ENCODE measurements at regions not wholly inside any gene's neighbourhood (a gene's known extent, or its start where the extent isn't known, plus 50 kb on each side); places are given as distances from the start of the nearest gene placed in this dataset.

DNA sequence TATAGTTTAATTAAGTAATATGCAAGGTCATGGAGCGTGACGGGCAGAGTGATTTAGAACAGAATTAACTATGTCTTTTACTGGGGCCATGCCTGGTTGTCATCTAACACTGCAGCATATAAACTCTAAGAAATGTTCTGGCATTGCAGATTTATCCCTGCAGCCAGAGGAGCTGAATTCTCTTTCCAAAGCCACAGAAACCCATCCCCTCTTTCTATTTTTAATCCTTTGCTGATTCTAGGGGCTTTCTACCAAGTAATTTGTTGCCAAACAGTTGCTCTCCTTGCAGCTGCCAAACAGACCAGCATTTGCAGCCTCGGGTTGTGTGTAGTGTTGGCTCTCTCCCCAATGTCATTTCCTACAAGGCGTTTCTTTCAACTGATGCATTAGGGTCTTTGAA lies 243.2 kb upstream of the MON1B start:
- Histone ChIP-seq H3K36me3 (ENCODE audit: insufficient read depth, low read length) (no peaks in the 10 kb centered on the region), H3K9me2 (ENCODE audit: low read depth, low read length) (no peaks in the 10 kb centered on the region), H3K4me2 (ENCODE audit: low read length) (no peak overlapping the region), H3F3A (ENCODE audit: insufficient read depth, low read length) (no peaks in the 10 kb centered on the region), H3K79me2 (ENCODE audit: insufficient read depth, low read length) (no peaks in the 10 kb centered on the region), H3K4me3 (ENCODE audit: low read depth, low read length, poor library complexity, severe bottlenecking) (no peak overlapping the region), H3K9ac (ENCODE audit: low read length) (no peak overlapping the region), H3K4me1 (ENCODE audit: insufficient read depth, low read length, severe bottlenecking) (no peaks in the 10 kb centered on the region), H2AFZ (ENCODE audit: low read length) (no peak overlapping the region), H3K27me3 (ENCODE audit: insufficient read depth, low read length) (no peaks in the 10 kb centered on the region), H3K27ac (ENCODE audit: low read depth, low read length, poor library complexity, severe bottlenecking) (no peak overlapping the region), H3K9me3 (ENCODE audit: low read length) (no peaks in the 10 kb centered on the region), H4K20me1 (ENCODE audit: insufficient read depth, low read length) (no peaks in the 10 kb centered on the region)
- TF ChIP-seq, protein P1, sequence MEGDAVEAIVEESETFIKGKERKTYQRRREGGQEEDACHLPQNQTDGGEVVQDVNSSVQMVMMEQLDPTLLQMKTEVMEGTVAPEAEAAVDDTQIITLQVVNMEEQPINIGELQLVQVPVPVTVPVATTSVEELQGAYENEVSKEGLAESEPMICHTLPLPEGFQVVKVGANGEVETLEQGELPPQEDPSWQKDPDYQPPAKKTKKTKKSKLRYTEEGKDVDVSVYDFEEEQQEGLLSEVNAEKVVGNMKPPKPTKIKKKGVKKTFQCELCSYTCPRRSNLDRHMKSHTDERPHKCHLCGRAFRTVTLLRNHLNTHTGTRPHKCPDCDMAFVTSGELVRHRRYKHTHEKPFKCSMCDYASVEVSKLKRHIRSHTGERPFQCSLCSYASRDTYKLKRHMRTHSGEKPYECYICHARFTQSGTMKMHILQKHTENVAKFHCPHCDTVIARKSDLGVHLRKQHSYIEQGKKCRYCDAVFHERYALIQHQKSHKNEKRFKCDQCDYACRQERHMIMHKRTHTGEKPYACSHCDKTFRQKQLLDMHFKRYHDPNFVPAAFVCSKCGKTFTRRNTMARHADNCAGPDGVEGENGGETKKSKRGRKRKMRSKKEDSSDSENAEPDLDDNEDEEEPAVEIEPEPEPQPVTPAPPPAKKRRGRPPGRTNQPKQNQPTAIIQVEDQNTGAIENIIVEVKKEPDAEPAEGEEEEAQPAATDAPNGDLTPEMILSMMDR (IDR thresholded peaks at IDR 0.05; ENCODE audit: low read length): no peak
- TF ChIP-seq EZH2 (IDR thresholded peaks at IDR 0.05; ENCODE audit: borderline replicate concordance, low read length): no peak

DNA sequence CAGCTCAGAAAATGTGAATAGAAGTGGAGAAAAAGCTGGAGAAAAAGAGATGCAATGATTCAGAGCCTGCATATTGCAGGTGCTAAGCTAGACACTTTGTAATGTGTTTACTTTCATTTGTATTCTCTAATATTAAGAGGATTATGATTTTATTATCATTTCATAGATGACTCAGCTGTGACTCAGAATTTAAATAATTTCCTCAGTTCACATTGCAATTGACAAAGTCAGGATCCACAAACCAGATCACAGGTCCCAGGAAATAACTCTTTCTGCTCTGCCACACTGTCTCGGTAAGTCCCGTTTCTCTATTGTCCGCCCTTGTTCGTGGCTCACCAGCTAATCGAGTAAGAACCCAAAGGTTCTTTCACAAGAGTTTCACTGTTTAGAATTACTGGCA lies 235.4 kb upstream of the MON1B start:
- H3K79me2 ChIP-seq (ENCODE audit: insufficient read depth, low read length): no peaks in the 10 kb centered on the region
- no peaks in the 10 kb centered on the region for H3K9me2 ChIP-seq (ENCODE audit: low read depth, low read length)
- TF ChIP-seq EZH2 (IDR thresholded peaks at IDR 0.05; ENCODE audit: borderline replicate concordance, low read length): no peak
- TF ChIP-seq, protein P1 (IDR thresholded peaks at IDR 0.05; ENCODE audit: low read length): no peak
- no peaks in the 10 kb centered on the region for H3K9me3 ChIP-seq (ENCODE audit: low read length)
- no peak overlapping the region for H3K9ac ChIP-seq (ENCODE audit: low read length)
- H3K4me1 ChIP-seq (ENCODE audit: insufficient read depth, low read length, severe bottlenecking): no peaks in the 10 kb centered on the region
- no peak overlapping the region for H3K4me3 ChIP-seq (ENCODE audit: low read depth, low read length, poor library complexity, severe bottlenecking)
- no peaks in the 10 kb centered on the region for H3F3A ChIP-seq (ENCODE audit: insufficient read depth, low read length)
- H2AFZ ChIP-seq (ENCODE audit: low read length): no peak overlapping the region
- no peak overlapping the region for H3K27ac ChIP-seq (ENCODE audit: low read depth, low read length, poor library complexity, severe bottlenecking)
- H3K27me3 ChIP-seq (ENCODE audit: insufficient read depth, low read length): no peaks in the 10 kb centered on the region
- no peaks in the 10 kb centered on the region for H4K20me1 ChIP-seq (ENCODE audit: insufficient read depth, low read length)
- H3K4me2 ChIP-seq (ENCODE audit: low read length): no peak overlapping the region
- no peaks in the 10 kb centered on the region; the same call in 1 of the 2 replicates for H3K36me3 ChIP-seq (ENCODE audit: insufficient read depth, low read length)

DNA sequence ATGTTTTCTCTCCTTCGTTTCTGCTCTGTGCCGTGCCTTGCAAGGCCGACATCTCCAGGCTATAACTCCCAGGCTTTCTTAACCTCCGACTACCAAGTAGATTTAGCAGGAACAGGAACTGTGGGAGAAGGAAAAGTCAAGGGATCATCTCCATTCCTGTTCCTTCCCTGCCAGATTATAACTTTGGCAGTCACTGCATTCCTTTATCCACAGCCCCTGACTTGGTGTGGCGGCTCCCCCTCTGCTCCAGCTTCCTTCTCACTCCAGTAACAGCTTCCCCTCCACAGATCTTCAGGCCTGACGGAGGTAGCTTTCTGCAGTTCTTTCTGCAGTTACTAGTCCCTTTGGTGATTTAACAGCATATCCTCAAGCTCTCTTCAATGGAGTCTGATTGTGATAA lies 234.6 kb upstream of the MON1B start:
- Histone ChIP-seq H3K27me3 (ENCODE audit: insufficient read depth, low read length) (no peaks in the 10 kb centered on the region), H3K79me2 (ENCODE audit: insufficient read depth, low read length) (no peaks in the 10 kb centered on the region), H3K4me3 (ENCODE audit: low read depth, low read length, poor library complexity, severe bottlenecking) (no peak overlapping the region), H3K27ac (ENCODE audit: low read depth, low read length, poor library complexity, severe bottlenecking) (no peak overlapping the region), H2AFZ (ENCODE audit: low read length) (no peak overlapping the region), H4K20me1 (ENCODE audit: insufficient read depth, low read length) (no peaks in the 10 kb centered on the region), H3K9ac (ENCODE audit: low read length) (no peak overlapping the region), H3K9me2 (ENCODE audit: low read depth, low read length) (no peaks in the 10 kb centered on the region), H3K4me1 (ENCODE audit: insufficient read depth, low read length, severe bottlenecking) (no peaks in the 10 kb centered on the region), H3F3A (ENCODE audit: insufficient read depth, low read length) (no peaks in the 10 kb centered on the region), H3K36me3 (ENCODE audit: insufficient read depth, low read length) (no peaks in the 10 kb centered on the region; the same call in 1 of the 2 replicates), H3K4me2 (ENCODE audit: low read length) (no peak overlapping the region), H3K9me3 (ENCODE audit: low read length) (no peaks in the 10 kb centered on the region)
- TF ChIP-seq, protein P1 (IDR thresholded peaks at IDR 0.05; ENCODE audit: low read length): no peak
- no peak for TF ChIP-seq EZH2 (IDR thresholded peaks at IDR 0.05; ENCODE audit: borderline replicate concordance, low read length)

Measured in OCI-LY1 (cell line).